Natural killer cell (primary cell): ENCODE measurements at regions not wholly inside any gene's neighbourhood (a gene's known extent, or its start where the extent isn't known, plus 50 kb on each side); places are given as distances from the start of the nearest gene placed in this dataset.

Experiments
- ATAC-seq, 3 donors: fragments of 150-1000 bp in 2 of 3; fragments of 200-7000 bp in 1 of 3; cut with Tn5 transposase; 1 replicate in 1 of 3; 2 replicates in 2 of 3; pipeline ENCODE4 v1.10.0; 2021; ENCODE audit warnings: mild to moderate bottlenecking in 2 of 3, moderate library complexity in 2 of 3
- DNase-seq, 2 donors: peaks; one replicate each; pipeline versions ENCODE4 v3.0.0 to v3.0.0-alpha.2; 2013 to 2021; ENCODE audit warnings: mixed read lengths in 1 of 2
- H3K27ac ChIP-seq: one replicate; pipeline ENCODE4 v1.5.1; 2013; ENCODE audit warnings: mild to moderate bottlenecking, low read length
- H3K27me3 ChIP-seq: one replicate; pipeline ENCODE4 v1.6.1; 2013; ENCODE audit warnings: low read length; ENCODE audit not compliant: control insufficient read depth, insufficient read depth
- H3K36me3 ChIP-seq: one replicate; pipeline ENCODE4 v1.6.1; 2013; ENCODE audit warnings: low read length; ENCODE audit not compliant: control insufficient read depth, insufficient read depth
- H3K4me1 ChIP-seq: one replicate; pipeline ENCODE4 v1.6.1; 2013; ENCODE audit warnings: low read length; ENCODE audit not compliant: control insufficient read depth, insufficient read depth
- H3K4me3 ChIP-seq: one replicate; pipeline ENCODE4 v1.5.1; 2013; ENCODE audit warnings: low read length
- H3K9me3 ChIP-seq: one replicate; pipeline ENCODE4 v1.6.1; 2013; ENCODE audit warnings: low read length; ENCODE audit not compliant: control insufficient read depth, insufficient read depth
- H3K27ac Mint-ChIP-seq, 2 donors: one replicate each; pipeline ENCODE4 v1.8.0; 2022; ENCODE audit warnings: mild to moderate bottlenecking in 2 of 2, mixed read lengths in 2 of 2, moderate library complexity in 1 of 2
- H3K27me3 Mint-ChIP-seq, 2 donors: one replicate each; pipeline ENCODE4 v1.8.0; 2022; ENCODE audit warnings: low read depth in 2 of 2, mixed read lengths in 2 of 2
- H3K36me3 Mint-ChIP-seq: one replicate; pipeline ENCODE4 v1.8.0; 2022; ENCODE audit warnings: mixed read lengths
- H3K4me1 Mint-ChIP-seq, 2 donors: one replicate each; pipeline ENCODE4 v1.8.0; 2022; ENCODE audit warnings: mixed read lengths in 2 of 2
- H3K4me3 Mint-ChIP-seq: one replicate; pipeline ENCODE4 v1.8.0; 2022; ENCODE audit warnings: mild to moderate bottlenecking, moderate library complexity, mixed read lengths
- H3K9me3 Mint-ChIP-seq, 2 donors: one replicate each; pipeline ENCODE4 v1.8.0; 2022; ENCODE audit warnings: mixed read lengths in 2 of 2
- CTCF ChIP-seq: fragments of 200-600 bp; IDR thresholded peaks from one replicate; pipeline ENCODE4 v1.8.0; 2022; ENCODE audit warnings: antibody characterized with exemption
- WGBS: methylation state at CpG from one replicate; pipeline ENCODE4 v1.1.7; 2013; ENCODE audit warnings: missing lambda C conversion rate; ENCODE audit not compliant: insufficient coverage; 5-methylcytosine and 5-hydroxymethylcytosine counted together
- intact Hi-C: fragments of 100-400 bp; cut with micrococcal nuclease; formaldehyde crosslinking; loops from one replicate; pipeline ENCODE4 v1.14.2; 2022

GRCh38 chr6:95517568-95517967 is 59.8 kb upstream of the MANEA start:
- H3K27me3 Mint-ChIP-seq, result no peaks in the 10 kb centered on the region
- Histone ChIP-seq H3K27me3 (no peaks in the 10 kb centered on the region), H3K4me1 (no peaks in the 10 kb centered on the region), H3K36me3 (no peaks in the 10 kb centered on the region), H3K27ac (no peak overlapping the region), H3K4me3 (no peak overlapping the region), H3K9me3 (no peaks in the 10 kb centered on the region)
- H3K9me3 Mint-ChIP-seq, result peaks cover 0 to 4% of the 10 kb centered on the region in 2 donors
- WGBS, result 96% methylated on average over 2 of the region's 3 CpGs
- H3K4me3 Mint-ChIP-seq, result no peak overlapping the region
- H3K27ac Mint-ChIP-seq, result no peak overlapping the region
- no peaks in the 10 kb centered on the region for H3K36me3 Mint-ChIP-seq
- intact Hi-C loops, result no loop called here
- TF ChIP-seq CTCF, result no peak
- DNase-seq (no peak), ATAC-seq (no peak)
- no peaks in the 10 kb centered on the region for H3K4me1 Mint-ChIP-seq

- H3K27ac Mint-ChIP-seq, result no peak overlapping the region
- no peak overlapping the region for H3K4me3 Mint-ChIP-seq
- H3K27ac ChIP-seq, result no peak overlapping the region
- H3K36me3 Mint-ChIP-seq, result no peaks in the 10 kb centered on the region
- ATAC-seq (no peak), DNase-seq (no peak)
- WGBS, result 89% methylated on average over 15 of the region's 15 CpGs
- H3K27me3 Mint-ChIP-seq, result no peaks in the 10 kb centered on the region
- intact Hi-C loops, result no loop called here
- H3K4me3 ChIP-seq, result no peak overlapping the region
- H3K4me1 Mint-ChIP-seq, result no peaks in the 10 kb centered on the region
- no peaks in the 10 kb centered on the region for H3K4me1 ChIP-seq
- peaks cover 0 to 4% of the 10 kb centered on the region in 2 donors for H3K9me3 Mint-ChIP-seq
- no peak for TF ChIP-seq CTCF
- no peaks in the 10 kb centered on the region for H3K9me3 ChIP-seq
- no peaks in the 10 kb centered on the region for H3K36me3 ChIP-seq
- H3K27me3 ChIP-seq, result no peaks in the 10 kb centered on the region
These were observed 58.6 kb upstream of the MANEA start for GRCh38 chr6:95518630-95519227.

- Mint-ChIP-seq H3K27me3 (no peaks in the 10 kb centered on the region), H3K9me3 (peaks cover 0 to 4% of the 10 kb centered on the region in 2 donors)
- 89% methylated on average over 28 of the region's 28 CpGs for WGBS
These were observed 57.9 kb upstream of the MANEA start for GRCh38 chr6:95519228-95520037.

More at GRCh38 chr6:95519228-95520037, 57.9 kb upstream of the MANEA start:
- Mint-ChIP-seq H3K36me3 (no peaks in the 10 kb centered on the region), H3K4me3 (no peak overlapping the region), H3K27ac (no peak overlapping the region), H3K4me1 (no peaks in the 10 kb centered on the region)
- H3K4me3 ChIP-seq, result no peak overlapping the region
- H3K4me1 ChIP-seq, result no peaks in the 10 kb centered on the region
- no peak for ATAC-seq
- DNase-seq, result no peak
- intact Hi-C loops, result no loop called here
- no peak overlapping the region for H3K27ac ChIP-seq
- no peaks in the 10 kb centered on the region for H3K9me3 ChIP-seq
- TF ChIP-seq CTCF, result no peak
- no peaks in the 10 kb centered on the region for H3K36me3 ChIP-seq
- H3K27me3 ChIP-seq, result no peaks in the 10 kb centered on the region
